HFFc6 (cell line): ENCODE measurements at regions not wholly inside any gene's neighbourhood (a gene's known extent, or its start where the extent isn't known, plus 50 kb on each side); places are given as distances from the start of the nearest gene placed in this dataset.

Experiments
- DNase-seq: peaks from one replicate; pipeline ENCODE4 v3.0.0-alpha.2; 2018
- H3K27ac Mint-ChIP-seq: 2 replicates; pipeline ENCODE4 v1.8.0; 2020; ENCODE audit warnings: mild to moderate bottlenecking, mixed read lengths
- H3K27me3 Mint-ChIP-seq: 2 replicates; pipeline ENCODE4 v1.8.0; 2021; ENCODE audit warnings: mild to moderate bottlenecking, moderate library complexity, mixed read lengths; ENCODE audit not compliant: insufficient read depth
- H3K36me3 Mint-ChIP-seq: 2 replicates; pipeline ENCODE4 v1.8.0; 2021; ENCODE audit warnings: low read depth, mixed read lengths
- H3K4me1 Mint-ChIP-seq: 2 replicates; pipeline ENCODE4 v1.8.0; 2020; ENCODE audit warnings: low read depth, mixed read lengths
- H3K4me3 Mint-ChIP-seq: 2 replicates; pipeline ENCODE4 v1.8.0; 2020; ENCODE audit warnings: mild to moderate bottlenecking, moderate library complexity, mixed read lengths
- H3K9me3 Mint-ChIP-seq: 2 replicates; pipeline ENCODE4 v1.8.0; 2020; ENCODE audit warnings: mild to moderate bottlenecking, mixed read lengths
- TF ChIP-seq, protein P1 (sequence below): fragments of 200-600 bp; sonication (generic); IDR thresholded peaks from 2 replicates; pipeline ENCODE4 v1.5.0; 2021; ENCODE audit warnings: antibody characterized with exemption, mild to moderate bottlenecking

DNA sequence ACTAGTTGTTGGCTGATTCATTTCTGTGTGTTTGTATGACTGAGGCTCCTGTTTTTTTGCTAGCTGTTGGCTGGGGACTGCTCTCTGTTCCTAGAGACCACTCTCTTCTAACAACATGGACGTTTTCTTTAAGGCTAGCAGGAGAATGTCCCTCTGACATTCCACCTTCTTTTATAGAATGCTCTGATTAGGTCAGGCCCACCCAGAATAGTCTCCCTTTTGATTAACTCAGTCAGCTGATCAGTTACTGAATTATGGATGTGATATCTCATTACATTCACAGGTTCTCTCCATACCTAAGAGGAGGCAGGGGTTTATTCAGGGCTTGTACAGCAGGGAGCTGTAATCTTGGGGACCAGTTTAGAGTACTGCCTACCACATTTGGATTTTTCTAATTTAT is 175.6 kb upstream of the RHOBTB1 start:
- TF ChIP-seq, protein P1, sequence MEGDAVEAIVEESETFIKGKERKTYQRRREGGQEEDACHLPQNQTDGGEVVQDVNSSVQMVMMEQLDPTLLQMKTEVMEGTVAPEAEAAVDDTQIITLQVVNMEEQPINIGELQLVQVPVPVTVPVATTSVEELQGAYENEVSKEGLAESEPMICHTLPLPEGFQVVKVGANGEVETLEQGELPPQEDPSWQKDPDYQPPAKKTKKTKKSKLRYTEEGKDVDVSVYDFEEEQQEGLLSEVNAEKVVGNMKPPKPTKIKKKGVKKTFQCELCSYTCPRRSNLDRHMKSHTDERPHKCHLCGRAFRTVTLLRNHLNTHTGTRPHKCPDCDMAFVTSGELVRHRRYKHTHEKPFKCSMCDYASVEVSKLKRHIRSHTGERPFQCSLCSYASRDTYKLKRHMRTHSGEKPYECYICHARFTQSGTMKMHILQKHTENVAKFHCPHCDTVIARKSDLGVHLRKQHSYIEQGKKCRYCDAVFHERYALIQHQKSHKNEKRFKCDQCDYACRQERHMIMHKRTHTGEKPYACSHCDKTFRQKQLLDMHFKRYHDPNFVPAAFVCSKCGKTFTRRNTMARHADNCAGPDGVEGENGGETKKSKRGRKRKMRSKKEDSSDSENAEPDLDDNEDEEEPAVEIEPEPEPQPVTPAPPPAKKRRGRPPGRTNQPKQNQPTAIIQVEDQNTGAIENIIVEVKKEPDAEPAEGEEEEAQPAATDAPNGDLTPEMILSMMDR = no peak
- Mint-ChIP-seq H3K27me3 (no peaks in the 10 kb centered on the region; the same call in none of the 2 replicates), H3K4me1 (no peaks in the 10 kb centered on the region), H3K9me3 (no peaks in the 10 kb centered on the region), H3K27ac (no peak overlapping the region), H3K36me3 (no peaks in the 10 kb centered on the region), H3K4me3 (no peak overlapping the region)
- no peak for DNase-seq

DNA sequence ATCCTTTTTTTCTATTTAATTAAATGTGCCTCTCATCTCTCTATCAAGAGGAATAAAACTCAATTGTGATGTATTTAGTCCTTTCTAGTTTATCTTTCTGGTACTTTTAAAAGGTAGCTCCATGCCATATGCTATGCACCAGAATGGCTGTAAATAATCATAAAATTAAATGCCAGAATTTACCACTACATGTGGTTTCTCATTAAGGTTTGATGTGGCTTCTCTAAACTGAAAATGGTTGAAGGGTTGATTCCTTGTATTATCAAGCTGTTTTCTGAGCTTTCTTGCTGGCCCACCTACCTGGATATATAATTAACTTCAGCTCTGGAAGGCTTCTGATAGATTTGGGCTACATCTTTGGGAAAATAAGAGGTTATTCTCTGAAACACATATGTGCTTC is 171.9 kb upstream of the RHOBTB1 start:
- no peak overlapping the region for H3K4me3 Mint-ChIP-seq
- no peaks in the 10 kb centered on the region for H3K9me3 Mint-ChIP-seq
- H3K4me1 Mint-ChIP-seq = peaks cover 1% of the 10 kb centered on the region
- TF ChIP-seq, protein P1 = no peak
- H3K27ac Mint-ChIP-seq = no peak overlapping the region
- no peak for DNase-seq
- no peaks in the 10 kb centered on the region for H3K36me3 Mint-ChIP-seq
- no peaks in the 10 kb centered on the region for H3K27me3 Mint-ChIP-seq

DNA sequence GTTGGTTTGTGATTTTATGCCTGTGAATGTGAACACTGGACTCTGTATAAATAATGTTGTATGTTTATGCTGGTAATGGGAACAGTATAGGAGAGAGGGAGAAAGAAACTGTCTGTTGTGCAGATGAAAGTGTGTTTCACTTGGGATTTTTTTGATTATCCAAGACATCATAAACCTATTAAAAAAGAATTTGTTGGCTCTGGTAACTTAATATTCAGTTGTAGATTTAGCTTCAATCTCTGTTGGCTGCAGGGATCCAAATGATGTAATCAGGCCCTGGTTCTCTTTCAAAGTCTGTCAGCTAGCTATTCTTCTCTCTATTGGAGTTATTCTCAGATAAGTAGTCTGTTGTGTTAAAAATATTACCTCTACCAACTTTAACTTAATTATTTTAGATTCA is 168.8 kb upstream of the RHOBTB1 start:
- no peak overlapping the region for H3K27ac Mint-ChIP-seq
- H3K4me3 Mint-ChIP-seq = no peak overlapping the region
- TF ChIP-seq, protein P1 = no peak
- H3K4me1 Mint-ChIP-seq = peaks cover 6% of the 10 kb centered on the region
- no peak for DNase-seq
- no peaks in the 10 kb centered on the region for H3K27me3 Mint-ChIP-seq
- no peaks in the 10 kb centered on the region for H3K36me3 Mint-ChIP-seq
- no peaks in the 10 kb centered on the region for H3K9me3 Mint-ChIP-seq

DNA sequence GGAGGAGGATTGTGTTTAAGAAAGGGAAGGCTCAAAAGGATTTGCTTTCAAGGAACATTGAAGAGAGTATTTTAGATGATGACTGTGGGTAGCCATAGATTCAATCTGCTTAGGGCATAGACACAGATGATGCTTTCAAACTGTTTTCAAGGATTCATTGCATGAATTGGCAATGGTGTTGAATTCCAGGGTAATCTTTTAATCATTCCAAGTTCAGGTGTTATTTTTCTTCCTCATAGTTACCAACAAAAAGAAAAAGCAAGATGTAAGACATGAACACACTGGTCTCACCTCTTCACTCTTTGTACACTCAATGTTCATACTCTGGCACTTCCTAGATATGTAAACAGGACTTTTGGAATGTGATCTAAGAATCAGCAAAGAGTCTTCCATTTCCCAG is 167.0 kb upstream of the RHOBTB1 start:
- TF ChIP-seq, protein P1 = no peak
- DNase-seq = no peak
- Mint-ChIP-seq H3K4me3 (no peak overlapping the region), H3K27me3 (no peaks in the 10 kb centered on the region), H3K36me3 (no peaks in the 10 kb centered on the region), H3K9me3 (no peaks in the 10 kb centered on the region), H3K27ac (no peak overlapping the region), H3K4me1 (peaks cover 6% of the 10 kb centered on the region)

DNA sequence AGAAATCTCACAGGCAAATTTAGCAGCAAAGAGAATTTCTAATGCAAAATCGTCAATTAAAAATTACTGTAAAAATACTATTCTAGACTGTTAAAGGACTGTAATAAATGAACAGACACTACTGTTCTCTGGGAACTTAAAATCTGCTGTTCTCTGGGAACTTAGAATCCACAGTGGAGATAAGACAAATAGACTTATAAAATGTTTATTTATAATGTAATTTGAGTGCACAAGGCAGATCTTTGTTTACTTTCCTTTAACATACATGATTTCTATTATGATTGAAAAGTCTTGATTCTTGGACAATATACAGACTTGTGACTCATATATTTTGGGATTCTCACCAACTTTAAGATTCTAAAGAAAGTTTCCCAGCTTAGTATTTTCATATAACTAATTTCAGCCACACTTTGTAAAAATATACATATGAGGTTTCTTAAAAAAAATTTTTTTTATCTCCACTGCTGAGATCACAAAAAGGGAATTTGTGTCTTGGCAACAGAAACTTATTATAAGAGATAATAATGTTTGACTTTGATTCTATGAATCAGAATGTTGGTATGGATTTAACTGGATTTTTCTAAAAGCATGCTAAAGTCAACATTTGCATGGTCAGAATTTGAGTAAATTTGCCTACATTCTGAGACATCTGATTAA is 166.3 kb upstream of the RHOBTB1 start:
- H3K4me1 Mint-ChIP-seq = peaks cover 6% of the 10 kb centered on the region
- no peaks in the 10 kb centered on the region for H3K27me3 Mint-ChIP-seq
- no peak overlapping the region for H3K4me3 Mint-ChIP-seq
- no peaks in the 10 kb centered on the region for H3K36me3 Mint-ChIP-seq
- no peaks in the 10 kb centered on the region for H3K9me3 Mint-ChIP-seq
- TF ChIP-seq, protein P1 = no peak
- DNase-seq = peak; percentile 15
- no peak overlapping the region for H3K27ac Mint-ChIP-seq

DNA sequence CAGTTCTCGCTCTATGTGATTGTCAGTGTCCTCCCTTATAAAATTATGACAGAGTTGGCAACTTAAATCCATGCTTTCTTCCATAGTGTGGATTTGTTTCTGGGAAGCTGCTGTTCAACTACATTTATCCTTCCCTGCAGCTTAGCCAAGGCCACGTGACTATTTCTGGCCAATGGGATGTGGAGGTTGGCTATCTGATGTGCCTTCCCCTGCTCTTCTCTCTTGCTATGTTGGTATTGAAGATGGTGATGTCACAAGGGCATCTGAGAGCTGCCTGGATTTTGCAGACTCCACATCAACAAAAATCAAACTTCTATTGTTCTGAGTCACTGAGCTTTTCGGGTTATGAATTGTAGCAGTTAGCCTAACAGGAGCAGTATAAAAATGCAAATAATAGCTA is 164.9 kb upstream of the RHOBTB1 start:
- Mint-ChIP-seq H3K27me3 (no peaks in the 10 kb centered on the region), H3K4me3 (no peak overlapping the region), H3K9me3 (no peaks in the 10 kb centered on the region), H3K27ac (no peak overlapping the region), H3K36me3 (no peaks in the 10 kb centered on the region), H3K4me1 (peaks cover 6% of the 10 kb centered on the region)
- TF ChIP-seq, protein P1 = no peak
- no peak for DNase-seq
